SK-N-MC (cell line): ENCODE measurements at regions not wholly inside any gene's neighbourhood (a gene's known extent, or its start where the extent isn't known, plus 50 kb on each side); places are given as distances from the start of the nearest gene placed in this dataset.

Experiments
- DNase-seq: peaks from one replicate; pipeline ENCODE4 v3.0.0-alpha.2; 2011; ENCODE audit warnings: low read depth, low spot score
- H3K27ac ChIP-seq: fragments of 200-600 bp; sonication (generic); 2 replicates; pipeline ENCODE4 v1.5.1; 2016; ENCODE audit warnings: mixed run types
- H3K36me3 ChIP-seq: fragments of 200-600 bp; sonication (generic); 2 replicates; pipeline ENCODE4 v1.6.1; 2017; ENCODE audit warnings: antibody characterized with exemption, low read length, mixed read lengths; ENCODE audit not compliant: insufficient read depth
- H3K4me3 ChIP-seq: fragments of 200-600 bp; sonication (generic); 2 replicates; pipeline ENCODE4 v1.5.1; 2016
- H3K9ac ChIP-seq: fragments of 200-600 bp; sonication (generic); 2 replicates; pipeline ENCODE4 v1.8.0; 2017; ENCODE audit warnings: mixed run types, mixed read lengths; ENCODE audit not compliant: insufficient read length
- H3K9me3 ChIP-seq: fragments of 200-600 bp; sonication (generic); 2 replicates; pipeline ENCODE4 v1.6.1; 2017; ENCODE audit warnings: low read depth, mild to moderate bottlenecking, antibody characterized with exemption, low read length, moderate library complexity, mixed read lengths
- EZH2 ChIP-seq: fragments of 200-600 bp; sonication (generic); IDR thresholded peaks from one replicate; pipeline ENCODE4 v1.6.1; 2017; ENCODE audit warnings: antibody characterized with exemption
- FOXP2 ChIP-seq: optimal IDR thresholded peaks from 2 replicates; pipeline ENCODE3; 2011; ENCODE audit warnings: mild to moderate bottlenecking, moderate library complexity; ENCODE audit not compliant: insufficient read depth; ENCODE audit errors: extremely low read length, control extremely low read depth
- POLR2AphosphoS5 ChIP-seq: IDR thresholded peaks from 2 replicates; pipeline ENCODE4 v1.6.1; 2012; ENCODE audit warnings: mild to moderate bottlenecking, low read depth, low read length, borderline replicate concordance

GRCh38 chr14:58752771-58753201, 115.0 kb downstream of the DACT1 start:
- Histone ChIP-seq H3K9ac (no peak overlapping the region), H3K36me3 (no peaks in the 10 kb centered on the region), H3K9me3 (no peaks in the 10 kb centered on the region), H3K4me3 (no peak overlapping the region), H3K27ac (no peak overlapping the region)
- no peak for DNase-seq
- TF ChIP-seq FOXP2 (no peak), POLR2AphosphoS5 (no peak), EZH2 (no peak)

- TF ChIP-seq FOXP2 (no peak), EZH2 (no peak), POLR2AphosphoS5 (no peak)
- Histone ChIP-seq H3K36me3 (no peaks in the 10 kb centered on the region), H3K9me3 (no peaks in the 10 kb centered on the region), H3K4me3 (no peak overlapping the region), H3K27ac (no peak overlapping the region), H3K9ac (no peak overlapping the region)
- no peak for DNase-seq
Measured at GRCh38 chr14:58755031-58755925, 117.5 kb downstream of the DACT1 start.

GRCh38 chr14:58760121-58760520, 122.4 kb downstream of the DACT1 start:
- no peak overlapping the region for H3K4me3 ChIP-seq
- no peaks in the 10 kb centered on the region for H3K36me3 ChIP-seq
- no peak for DNase-seq
- no peaks in the 10 kb centered on the region for H3K9me3 ChIP-seq
- H3K9ac ChIP-seq, result no peak overlapping the region
- TF ChIP-seq FOXP2 (no peak), POLR2AphosphoS5 (no peak), EZH2 (no peak)
- H3K27ac ChIP-seq, result no peak overlapping the region

GRCh38 chr14:58762629-58763028, 124.9 kb downstream of the DACT1 start:
- Histone ChIP-seq H3K27ac (no peak overlapping the region), H3K36me3 (no peaks in the 10 kb centered on the region), H3K9me3 (no peaks in the 10 kb centered on the region), H3K9ac (no peak overlapping the region), H3K4me3 (no peak overlapping the region)
- no peak for DNase-seq
- no peak for TF ChIP-seq EZH2
- no peak for TF ChIP-seq FOXP2
- TF ChIP-seq POLR2AphosphoS5, result no peak

GRCh38 chr14:58763210-58763609, 125.4 kb downstream of the DACT1 start:
- TF ChIP-seq FOXP2, result no peak
- no peak for TF ChIP-seq POLR2AphosphoS5
- no peak for TF ChIP-seq EZH2
- Histone ChIP-seq H3K4me3 (no peak overlapping the region), H3K9ac (no peak overlapping the region), H3K36me3 (no peaks in the 10 kb centered on the region), H3K9me3 (no peaks in the 10 kb centered on the region), H3K27ac (no peak overlapping the region)
- DNase-seq, result no peak

- TF ChIP-seq FOXP2 (no peak), EZH2 (no peak), POLR2AphosphoS5 (no peak)
- Histone ChIP-seq H3K9me3 (no peaks in the 10 kb centered on the region), H3K36me3 (no peaks in the 10 kb centered on the region), H3K9ac (no peak overlapping the region), H3K4me3 (no peak overlapping the region), H3K27ac (no peak overlapping the region)
- DNase-seq, result no peak
Measured at GRCh38 chr14:58765418-58765831, 127.7 kb downstream of the DACT1 start.

- TF ChIP-seq POLR2AphosphoS5 (no peak), EZH2 (no peak), FOXP2 (no peak)
- no peak overlapping the region for H3K9ac ChIP-seq
- H3K4me3 ChIP-seq, result no peak overlapping the region
- H3K27ac ChIP-seq, result no peak overlapping the region
- no peaks in the 10 kb centered on the region for H3K9me3 ChIP-seq
- H3K36me3 ChIP-seq, result no peaks in the 10 kb centered on the region
- no peak for DNase-seq
Measured at GRCh38 chr14:58765843-58766242, 128.1 kb downstream of the DACT1 start.

GRCh38 chr14:58769011-58769643, 131.4 kb downstream of the DACT1 start:
- no peak for DNase-seq
- no peaks in the 10 kb centered on the region for H3K9me3 ChIP-seq
- H3K9ac ChIP-seq, result no peak overlapping the region
- no peak overlapping the region for H3K27ac ChIP-seq
- TF ChIP-seq FOXP2 (no peak), EZH2 (no peak), POLR2AphosphoS5 (no peak)
- no peak overlapping the region for H3K4me3 ChIP-seq
- H3K36me3 ChIP-seq, result no peaks in the 10 kb centered on the region

- Histone ChIP-seq H3K9me3 (no peaks in the 10 kb centered on the region), H3K27ac (no peak overlapping the region), H3K4me3 (no peak overlapping the region), H3K9ac (no peak overlapping the region), H3K36me3 (no peaks in the 10 kb centered on the region)
- no peak for TF ChIP-seq FOXP2
- no peak for TF ChIP-seq EZH2
- TF ChIP-seq POLR2AphosphoS5, result no peak
- no peak for DNase-seq
Measured at GRCh38 chr14:58769771-58770170, 132.0 kb downstream of the DACT1 start.
